OCI-LY7 (cell line): ENCODE measurements at regions not wholly inside any gene's neighbourhood (a gene's known extent, or its start where the extent isn't known, plus 50 kb on each side); places are given as distances from the start of the nearest gene placed in this dataset.

Source experiments
- BruUV-seq: library from RNA; stranded (reverse); fragments of 400-500 nt; replicated peaks from 2 replicates; lab custom pipeline; 2021; lab: Mats Ljungman, UMichigan
- CTCF ChIA-PET: fragments of 300-600 bp; sonication (Branson Sonifier 250); formaldehyde crosslinking; loops from one replicate; lab custom pipeline; 2022; ENCODE audit warnings: antibody characterized with exemption; ENCODE audit not compliant: unreplicated experiment; lab: Charles Lee
- POLR2A ChIA-PET: fragments of 300-600 bp; sonication (Branson Sonifier 250); formaldehyde crosslinking; loops from one replicate; lab custom pipeline; 2022; ENCODE audit warnings: antibody characterized with exemption; lab: Charles Lee
- DNase-seq: peaks from one replicate; pipeline ENCODE4 v3.0.0-alpha.2; 2015; ENCODE audit warnings: low spot score
- H2AFZ ChIP-seq: fragments of 200-600 bp; sonication (generic), shearing (Covaris generic); 2 replicates; pipeline ENCODE4 v1.6.1; 2014; ENCODE audit warnings: mild to moderate bottlenecking, antibody characterized with exemption, low read length, moderate library complexity
- H3K27ac ChIP-seq: fragments of 200-600 bp; sonication (generic); 2 replicates; pipeline ENCODE4 v1.5.1; 2014; ENCODE audit warnings: mixed run types, low read depth, mild to moderate bottlenecking, moderate library complexity, low read length, inconsistent platforms; ENCODE audit not compliant: poor library complexity, severe bottlenecking
- H3K36me3 ChIP-seq: fragments of 200-600 bp; sonication (generic); 2 replicates; pipeline ENCODE4 v1.6.1; 2014; ENCODE audit warnings: mild to moderate bottlenecking, antibody characterized with exemption, low read length, moderate library complexity, mixed read lengths; ENCODE audit not compliant: insufficient read depth
- H3K4me1 ChIP-seq: fragments of 200-600 bp; sonication (generic); 2 replicates; pipeline ENCODE4 v1.5.1; 2014; ENCODE audit warnings: mild to moderate bottlenecking, low read length; ENCODE audit not compliant: insufficient read depth, poor library complexity, severe bottlenecking
- H3K4me2 ChIP-seq: fragments of 200-600 bp; sonication (generic); 2 replicates; pipeline ENCODE4 v1.6.1; 2014; ENCODE audit warnings: mild to moderate bottlenecking, low read length
- H3K4me3 ChIP-seq: fragments of 200-600 bp; sonication (generic); 2 replicates; pipeline ENCODE4 v1.5.1; 2014; ENCODE audit warnings: mild to moderate bottlenecking, low read depth, low read length; ENCODE audit not compliant: poor library complexity, severe bottlenecking
- H3K79me2 ChIP-seq: fragments of 200-600 bp; sonication (generic); 2 replicates; pipeline ENCODE4 v1.6.1; 2016; ENCODE audit warnings: low read depth, mild to moderate bottlenecking, low read length, moderate library complexity, mixed read lengths; ENCODE audit not compliant: insufficient read depth
- H3K9me2 ChIP-seq: fragments of 200-600 bp; sonication (generic); 2 replicates; pipeline ENCODE4 v1.6.1; 2016; ENCODE audit warnings: mild to moderate bottlenecking, low read length, mixed read lengths; ENCODE audit not compliant: insufficient read depth
- H3K9me3 ChIP-seq: fragments of 200-600 bp; sonication (generic); 2 replicates; pipeline ENCODE4 v1.6.1; 2014; ENCODE audit warnings: mild to moderate bottlenecking, mixed run types, low read length, mixed read lengths
- H4K20me1 ChIP-seq: fragments of 200-600 bp; sonication (generic); 2 replicates; pipeline ENCODE4 v1.6.1; 2014; ENCODE audit warnings: mild to moderate bottlenecking, antibody characterized with exemption, low read length, moderate library complexity, mixed read lengths; ENCODE audit not compliant: insufficient read depth
- EZH2phosphoT487 ChIP-seq: fragments of 200-600 bp; sonication (generic); IDR thresholded peaks from 2 replicates; pipeline ENCODE4 v1.6.1; 2018; ENCODE audit warnings: low read depth, borderline replicate concordance, mild to moderate bottlenecking, mixed run types, antibody characterized with exemption, low read length, moderate library complexity, mixed read lengths
- intact Hi-C: fragments of 100-400 bp; cut with micrococcal nuclease; formaldehyde crosslinking; loops from one replicate; pipeline ENCODE4 v1.10.0; 2022; ENCODE audit not compliant: unreplicated experiment
- TF ChIP-seq, protein P1 (sequence below): fragments of 200-600 bp; sonication (generic); conservative IDR thresholded peaks from 2 replicates; pipeline ENCODE4 v1.5.1; 2014; ENCODE audit warnings: mild to moderate bottlenecking, antibody characterized with exemption, low read length, moderate library complexity, mixed read lengths

DNA sequence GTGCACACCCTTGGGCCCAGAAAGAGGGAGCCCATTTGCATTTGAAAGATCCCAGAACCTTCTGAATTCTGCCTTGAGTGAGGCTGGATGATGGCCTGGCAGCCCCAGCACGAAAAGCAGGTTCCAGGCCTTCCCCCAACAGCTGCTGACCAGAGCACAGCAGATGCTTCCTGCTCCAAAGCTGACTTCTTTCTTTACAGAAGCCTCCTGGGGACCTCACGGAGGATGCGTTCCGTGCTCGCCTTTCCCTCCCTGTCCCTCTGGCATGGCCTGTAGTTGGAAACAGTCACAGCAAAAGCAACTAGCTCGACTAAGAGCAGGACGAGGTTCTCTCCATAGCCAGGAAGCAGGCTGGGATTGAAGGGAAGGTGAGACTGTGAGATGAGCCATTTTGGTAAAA is 107.7 kb upstream of the B3GAT1 start:
- Histone ChIP-seq H3K36me3 (no peaks in the 10 kb centered on the region), H3K4me1 (no peaks in the 10 kb centered on the region), H3K4me2 (no peak overlapping the region), H3K9me3 (no peaks in the 10 kb centered on the region), H3K4me3 (no peak overlapping the region), H2AFZ (no peak overlapping the region), H4K20me1 (no peaks in the 10 kb centered on the region), H3K9me2 (no peaks in the 10 kb centered on the region), H3K27ac (no peak overlapping the region), H3K79me2 (no peaks in the 10 kb centered on the region)
- intact Hi-C loops = no loop called here
- BruUV-seq = no TSS peak
- TF ChIP-seq, protein P1, sequence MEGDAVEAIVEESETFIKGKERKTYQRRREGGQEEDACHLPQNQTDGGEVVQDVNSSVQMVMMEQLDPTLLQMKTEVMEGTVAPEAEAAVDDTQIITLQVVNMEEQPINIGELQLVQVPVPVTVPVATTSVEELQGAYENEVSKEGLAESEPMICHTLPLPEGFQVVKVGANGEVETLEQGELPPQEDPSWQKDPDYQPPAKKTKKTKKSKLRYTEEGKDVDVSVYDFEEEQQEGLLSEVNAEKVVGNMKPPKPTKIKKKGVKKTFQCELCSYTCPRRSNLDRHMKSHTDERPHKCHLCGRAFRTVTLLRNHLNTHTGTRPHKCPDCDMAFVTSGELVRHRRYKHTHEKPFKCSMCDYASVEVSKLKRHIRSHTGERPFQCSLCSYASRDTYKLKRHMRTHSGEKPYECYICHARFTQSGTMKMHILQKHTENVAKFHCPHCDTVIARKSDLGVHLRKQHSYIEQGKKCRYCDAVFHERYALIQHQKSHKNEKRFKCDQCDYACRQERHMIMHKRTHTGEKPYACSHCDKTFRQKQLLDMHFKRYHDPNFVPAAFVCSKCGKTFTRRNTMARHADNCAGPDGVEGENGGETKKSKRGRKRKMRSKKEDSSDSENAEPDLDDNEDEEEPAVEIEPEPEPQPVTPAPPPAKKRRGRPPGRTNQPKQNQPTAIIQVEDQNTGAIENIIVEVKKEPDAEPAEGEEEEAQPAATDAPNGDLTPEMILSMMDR = no peak
- no peak for TF ChIP-seq EZH2phosphoT487
- ChIA-PET POLR2A (no interaction called here), CTCF (interaction anchor here (0.5 kb wide), 1 partner anchor 69 kb away, joined by 8 read pairs; no protein-coding TSS in a partner anchor)
- no peak for DNase-seq

DNA sequence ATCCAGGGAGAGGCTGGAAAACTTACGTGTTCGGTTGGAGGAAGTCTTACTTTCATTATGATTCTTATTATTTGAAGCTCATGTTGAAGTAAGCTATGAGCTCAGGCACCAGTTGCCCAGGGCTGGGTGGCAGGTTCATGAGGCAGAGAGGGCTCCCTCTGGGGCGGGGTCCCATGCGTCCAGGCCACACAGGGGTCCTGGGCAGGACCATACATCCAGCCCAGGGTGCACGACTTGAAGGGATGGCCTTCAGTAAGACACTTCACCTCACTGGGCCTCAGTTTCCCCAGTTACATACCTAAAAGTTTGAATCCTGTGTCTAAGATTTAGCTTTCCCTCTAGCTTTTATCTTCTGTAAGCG is 107.3 kb upstream of the B3GAT1 start:
- ChIA-PET POLR2A (no interaction called here), CTCF (interaction anchor here (0.5 kb wide), 1 partner anchor 69 kb away, joined by 8 read pairs; no protein-coding TSS in a partner anchor)
- Histone ChIP-seq H3K4me3 (no peak overlapping the region), H3K79me2 (no peaks in the 10 kb centered on the region), H3K9me3 (no peaks in the 10 kb centered on the region), H2AFZ (no peak overlapping the region), H3K36me3 (no peaks in the 10 kb centered on the region), H3K9me2 (no peaks in the 10 kb centered on the region), H3K4me1 (no peaks in the 10 kb centered on the region), H4K20me1 (no peaks in the 10 kb centered on the region), H3K27ac (no peak overlapping the region), H3K4me2 (no peak overlapping the region)
- intact Hi-C loops = no loop called here
- no TSS peak for BruUV-seq
- TF ChIP-seq, protein P1 = no peak
- no peak for TF ChIP-seq EZH2phosphoT487
- DNase-seq = no peak

DNA sequence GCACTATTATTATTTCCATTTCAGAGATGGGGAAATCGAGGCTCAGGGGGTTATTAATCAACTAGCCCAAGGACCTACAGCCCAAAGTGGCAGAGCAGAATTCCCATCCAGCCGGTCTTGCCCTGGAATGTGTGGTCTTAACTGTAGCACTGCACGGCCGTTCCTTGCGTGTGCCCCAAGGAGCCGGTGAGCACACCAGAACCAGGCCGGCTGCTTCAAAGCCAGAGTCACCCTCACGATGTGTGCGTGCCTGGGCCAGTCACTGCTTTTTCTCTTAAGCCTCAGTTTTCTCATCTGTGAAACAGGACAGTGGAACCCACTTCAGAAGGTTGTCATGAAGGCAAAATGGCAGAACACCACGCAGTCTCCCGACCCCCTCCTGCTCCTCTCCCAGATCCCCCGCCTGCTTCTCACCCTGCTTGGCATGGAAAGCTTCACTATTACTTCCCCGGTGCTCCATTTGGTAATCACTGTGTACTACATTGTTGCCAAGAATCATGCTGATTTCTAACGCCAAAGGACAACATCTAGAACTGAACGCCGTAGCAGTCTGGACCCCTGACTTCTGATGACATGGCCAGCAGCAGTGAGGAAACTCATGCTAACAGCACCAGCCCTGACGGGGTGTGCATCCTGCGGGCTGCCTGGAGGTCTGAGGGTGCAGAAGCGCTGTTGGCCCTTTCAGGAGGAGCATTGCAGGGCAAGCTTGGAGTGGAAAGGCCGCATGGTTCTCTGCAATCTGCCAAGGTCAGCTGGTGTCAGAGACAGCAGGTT is 106.8 kb upstream of the B3GAT1 start:
- no peak overlapping the region for H3K4me3 ChIP-seq
- H3K9me2 ChIP-seq = no peaks in the 10 kb centered on the region
- TF ChIP-seq EZH2phosphoT487 = no peak
- TF ChIP-seq, protein P1 = no peak
- no peaks in the 10 kb centered on the region for H3K36me3 ChIP-seq
- H3K79me2 ChIP-seq = no peaks in the 10 kb centered on the region
- intact Hi-C loops = no loop called here
- no peaks in the 10 kb centered on the region for H4K20me1 ChIP-seq
- CTCF ChIA-PET = interaction anchor here (0.5 kb wide), 1 partner anchor 68 kb away, joined by 8 read pairs; no protein-coding TSS in a partner anchor
- H3K4me2 ChIP-seq = no peak overlapping the region
- no peaks in the 10 kb centered on the region for H3K4me1 ChIP-seq
- DNase-seq = no peak
- no TSS peak for BruUV-seq
- no peak overlapping the region for H2AFZ ChIP-seq
- POLR2A ChIA-PET = interaction anchor here (0.7 kb wide), 1 partner anchor 128 kb away, joined by 3 read pairs; no protein-coding TSS in a partner anchor
- H3K9me3 ChIP-seq = no peaks in the 10 kb centered on the region
- H3K27ac ChIP-seq = no peak overlapping the region
